Endothelial cell of umbilical vein (primary cell): ENCODE measurements at regions not wholly inside any gene's neighbourhood (a gene's known extent, or its start where the extent isn't known, plus 50 kb on each side); places are given as distances from the start of the nearest gene placed in this dataset.

Experiments
- BruUV-seq: library from RNA; stranded (reverse); fragments of 400-500 nt; replicated peaks from 2 replicates; lab custom pipeline; 2021; lab: Mats Ljungman, UMichigan
- CTCF ChIA-PET: fragments of 300-600, 350-600 bp; sonication (Branson Sonifier 250); formaldehyde crosslinking; loops from one replicate; lab custom pipeline; 2021; ENCODE audit warnings: antibody characterized with exemption, inconsistent platforms; lab: Charles Lee
- POLR2A ChIA-PET: fragments of 300-600, 350-600 bp; sonication (Branson Sonifier 250); formaldehyde crosslinking; loops from one replicate; lab custom pipeline; 2021; ENCODE audit warnings: antibody characterized with exemption, inconsistent platforms; lab: Charles Lee
- DNase-seq: peaks from one replicate; pipeline ENCODE4 v3.0.0-alpha.2; 2011; ENCODE audit warnings: low read depth, low spot score
- FAIRE-seq: peaks from 2 replicates; lab custom pipeline; 2011; peaks lifted over from hg19 to GRCh38; lab: Jason Lieb, UNC
- H2AFZ ChIP-seq: 2 replicates; pipeline ENCODE4 v1.6.0; 2012; ENCODE audit warnings: low read depth, low read length, control low read depth, inconsistent platforms
- H3K27ac ChIP-seq: 2 replicates; pipeline ENCODE4 v1.5.1; 2011; ENCODE audit warnings: low read depth, mild to moderate bottlenecking, control low read depth, low read length, moderate library complexity; ENCODE audit not compliant: insufficient read depth
- H3K27me3 ChIP-seq, 2 experiments: 2 replicates each; pipeline versions ENCODE4 v1.6.0 to v1.6.1; 2011; ENCODE audit warnings: low read length in 2 of 2, mixed read lengths in 1 of 2; ENCODE audit not compliant: control insufficient read depth in 2 of 2, insufficient read depth in 2 of 2
- H3K36me3 ChIP-seq, 2 experiments: 2 replicates in 1 of 2; 3 replicates in 1 of 2; pipeline ENCODE4 v1.5.1; 2011; ENCODE audit warnings: low read length in 2 of 2, mild to moderate bottlenecking in 1 of 2, moderate library complexity in 1 of 2; ENCODE audit not compliant: control insufficient read depth in 2 of 2, insufficient read depth in 2 of 2; ENCODE audit errors: extremely low read depth in 1 of 2
- H3K4me1 ChIP-seq: 3 replicates; pipeline ENCODE4 v1.5.1; 2011; ENCODE audit warnings: mild to moderate bottlenecking, low read length; ENCODE audit not compliant: control insufficient read depth, insufficient read depth; ENCODE audit errors: extremely low read depth
- H3K4me2 ChIP-seq: 2 replicates; pipeline ENCODE4 v1.6.1; 2011; ENCODE audit warnings: low read length, control low read depth, mixed read lengths; ENCODE audit not compliant: insufficient read depth
- H3K4me3 ChIP-seq, 3 experiments: fragments of 200-600 bp in 1 of 3; sonication (generic), shearing (Covaris generic) in 1 of 3; replicated peaks in 1 of 3; 2 replicates each; pipeline ENCODE4 v1.5.1; 2011 to 2016; ENCODE audit warnings: control low read depth in 3 of 3, low read length in 3 of 3, mild to moderate bottlenecking in 2 of 3, inconsistent platforms in 1 of 3, low read depth in 1 of 3, moderate library complexity in 1 of 3; ENCODE audit not compliant: insufficient read depth in 1 of 3
- H3K79me2 ChIP-seq: 2 replicates; pipeline ENCODE4 v1.6.0; 2012; ENCODE audit warnings: low read length, inconsistent platforms; ENCODE audit not compliant: control insufficient read depth, insufficient read depth
- H3K9ac ChIP-seq: replicated peaks from 2 replicates; pipeline ENCODE3; 2011; ENCODE audit warnings: low read length, control low read depth; ENCODE audit not compliant: insufficient read depth; ENCODE audit errors: extremely low read depth
- H3K9me1 ChIP-seq: replicated peaks from 3 replicates; pipeline ENCODE4 v1.6.0; 2011; ENCODE audit warnings: mild to moderate bottlenecking, low read length; ENCODE audit not compliant: control insufficient read depth, insufficient read depth; ENCODE audit errors: extremely low read depth
- H3K9me3 ChIP-seq: replicated peaks from 2 replicates; pipeline ENCODE4 v1.5.1; 2012; ENCODE audit warnings: low read length, inconsistent platforms; ENCODE audit not compliant: control insufficient read depth, insufficient read depth
- H4K20me1 ChIP-seq: replicated peaks from 2 replicates; pipeline ENCODE3; 2011; ENCODE audit warnings: mild to moderate bottlenecking, low read length; ENCODE audit not compliant: control insufficient read depth, insufficient read depth; ENCODE audit errors: extremely low read depth
- EZH2 ChIP-seq: IDR thresholded peaks from 2 replicates; pipeline ENCODE4 v1.6.1; 2012; ENCODE audit warnings: borderline replicate concordance, low read depth, mild to moderate bottlenecking, moderate library complexity, low read length, inconsistent platforms; ENCODE audit not compliant: severe bottlenecking
- FOS ChIP-seq: IDR thresholded peaks from 2 replicates; pipeline ENCODE4 v1.6.1; 2011; ENCODE audit warnings: mild to moderate bottlenecking, low read length, moderate library complexity, borderline replicate concordance; ENCODE audit not compliant: insufficient read depth
- GATA2 ChIP-seq: IDR thresholded peaks from 2 replicates; pipeline ENCODE4 v1.7.0; 2011; ENCODE audit warnings: low read depth, mild to moderate bottlenecking, moderate library complexity, mixed read lengths, low read length; ENCODE audit not compliant: insufficient read length, insufficient read depth
- JUN ChIP-seq: IDR thresholded peaks from 2 replicates; pipeline ENCODE4 v1.6.1; 2011; ENCODE audit warnings: borderline replicate concordance, low read depth; ENCODE audit not compliant: insufficient read length, insufficient read depth
- MYC ChIP-seq: IDR thresholded peaks from one replicate; pipeline ENCODE4 v1.6.1; 2011; ENCODE audit warnings: mild to moderate bottlenecking, low read depth, low read length
- POLR2A ChIP-seq: IDR thresholded peaks from 2 replicates; pipeline ENCODE4 v1.6.1; 2012; ENCODE audit warnings: low read depth, mild to moderate bottlenecking, control low read depth, low read length
- POLR2AphosphoS5 ChIP-seq: IDR thresholded peaks from 2 replicates; pipeline ENCODE4 v1.6.1; 2012; ENCODE audit warnings: low read depth, mild to moderate bottlenecking, control low read depth, low read length, moderate library complexity; ENCODE audit not compliant: insufficient read depth
- dilution Hi-C: fragments of 300-500 bp; cut with MboI; formaldehyde crosslinking; loops from one replicate; pipeline ENCODE4 v1.15.0; 2019; ENCODE audit warnings: low sequenced_read_pairs; ENCODE audit not compliant: extremely low pct_ligation_motif_present
- intact Hi-C: fragments of 100-400 bp; cut with micrococcal nuclease; formaldehyde crosslinking; loops from one replicate; pipeline ENCODE4 v1.10.0; 2022
- TF ChIP-seq, protein P1 (sequence below), 2 donors: IDR thresholded peaks; 1 replicate in 1 of 2; 2 replicates in 1 of 2; pipeline ENCODE4 v1.5.1; 2011; ENCODE audit warnings: low read length in 2 of 2, mild to moderate bottlenecking in 2 of 2, moderate library complexity in 2 of 2, control low read depth in 1 of 2, inconsistent platforms in 1 of 2, low read depth in 1 of 2; ENCODE audit not compliant: insufficient read depth in 1 of 2; ENCODE audit errors: extremely low read depth in 1 of 2
- TF ChIP-seq, protein P2 (sequence below): IDR thresholded peaks from 2 replicates; pipeline ENCODE4 v1.6.1; 2011; ENCODE audit not compliant: insufficient read depth, insufficient read length

DNA sequence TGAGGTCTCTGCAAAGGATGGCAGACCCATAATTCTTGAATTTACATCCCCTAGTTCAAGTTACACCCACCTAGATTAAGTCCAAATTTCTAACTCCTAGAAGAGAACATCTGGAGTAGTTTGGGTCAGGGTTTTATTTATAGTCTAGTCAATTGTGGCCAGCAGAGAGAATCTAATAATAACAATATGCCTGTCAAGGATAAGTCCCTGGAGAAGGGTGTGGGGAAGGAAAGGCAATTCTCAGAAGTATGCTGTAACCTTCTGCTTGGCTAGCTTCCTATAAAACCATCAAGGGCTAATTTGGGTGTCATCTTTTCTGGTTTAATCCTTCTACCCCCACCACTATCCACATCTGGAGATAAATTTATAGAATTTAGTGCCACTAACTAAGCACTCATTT, 52.8 kb upstream of the SEMA3E start:
- dilution Hi-C loops: no loop called here

More for the DNA sequence above, 52.8 kb upstream of the SEMA3E start:
- FAIRE-seq (no peak), DNase-seq (no peak)
- no peaks in the 10 kb centered on the region for H3K27me3 ChIP-seq
- H3K4me3 ChIP-seq: no peak overlapping the region
- H3K9me1 ChIP-seq: no peaks in the 10 kb centered on the region
- no peaks in the 10 kb centered on the region for H4K20me1 ChIP-seq
- TF ChIP-seq FOS (no peak), GATA2 (no peak), POLR2AphosphoS5 (no peak), JUN (no peak), POLR2A (no peak), EZH2 (no peak), MYC (no peak)
- TF ChIP-seq, protein P1, sequence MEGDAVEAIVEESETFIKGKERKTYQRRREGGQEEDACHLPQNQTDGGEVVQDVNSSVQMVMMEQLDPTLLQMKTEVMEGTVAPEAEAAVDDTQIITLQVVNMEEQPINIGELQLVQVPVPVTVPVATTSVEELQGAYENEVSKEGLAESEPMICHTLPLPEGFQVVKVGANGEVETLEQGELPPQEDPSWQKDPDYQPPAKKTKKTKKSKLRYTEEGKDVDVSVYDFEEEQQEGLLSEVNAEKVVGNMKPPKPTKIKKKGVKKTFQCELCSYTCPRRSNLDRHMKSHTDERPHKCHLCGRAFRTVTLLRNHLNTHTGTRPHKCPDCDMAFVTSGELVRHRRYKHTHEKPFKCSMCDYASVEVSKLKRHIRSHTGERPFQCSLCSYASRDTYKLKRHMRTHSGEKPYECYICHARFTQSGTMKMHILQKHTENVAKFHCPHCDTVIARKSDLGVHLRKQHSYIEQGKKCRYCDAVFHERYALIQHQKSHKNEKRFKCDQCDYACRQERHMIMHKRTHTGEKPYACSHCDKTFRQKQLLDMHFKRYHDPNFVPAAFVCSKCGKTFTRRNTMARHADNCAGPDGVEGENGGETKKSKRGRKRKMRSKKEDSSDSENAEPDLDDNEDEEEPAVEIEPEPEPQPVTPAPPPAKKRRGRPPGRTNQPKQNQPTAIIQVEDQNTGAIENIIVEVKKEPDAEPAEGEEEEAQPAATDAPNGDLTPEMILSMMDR (IDR thresholded peaks at IDR 0.05; ENCODE audit: extremely low read depth in 1 of 2, insufficient read depth in 1 of 2, low read depth in 1 of 2, low read length in 2 of 2): no peak
- TF ChIP-seq, protein P2, sequence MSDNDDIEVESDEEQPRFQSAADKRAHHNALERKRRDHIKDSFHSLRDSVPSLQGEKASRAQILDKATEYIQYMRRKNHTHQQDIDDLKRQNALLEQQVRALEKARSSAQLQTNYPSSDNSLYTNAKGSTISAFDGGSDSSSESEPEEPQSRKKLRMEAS: no peak
- H3K79me2 ChIP-seq: no peaks in the 10 kb centered on the region
- no peaks in the 10 kb centered on the region for H3K4me1 ChIP-seq
- POLR2A ChIA-PET: no interaction called here
- H3K4me2 ChIP-seq: no peak overlapping the region
- intact Hi-C loops: no loop called here
- no peaks in the 10 kb centered on the region for H3K36me3 ChIP-seq
- no peak overlapping the region for H2AFZ ChIP-seq
- no peak overlapping the region for H3K9ac ChIP-seq
- BruUV-seq: no TSS peak
- no peaks in the 10 kb centered on the region for H3K9me3 ChIP-seq
- CTCF ChIA-PET: no interaction called here
- no peak overlapping the region for H3K27ac ChIP-seq
